H1 (cell line): ENCODE measurements at regions not wholly inside any gene's neighbourhood (a gene's known extent, or its start where the extent isn't known, plus 50 kb on each side); places are given as distances from the start of the nearest gene placed in this dataset.

Experiments used
- CTCF ChIA-PET: fragments of 300-600 bp; sonication (Branson Sonifier 250); formaldehyde crosslinking; loops from one replicate; lab custom pipeline; 2021; ENCODE audit not compliant: partially characterized antibody; lab: Charles Lee
- POLR2A ChIA-PET: fragments of 300-600 bp; sonication (Branson Sonifier 250); formaldehyde crosslinking; loops from one replicate; lab custom pipeline; 2021; ENCODE audit warnings: inconsistent platforms; ENCODE audit not compliant: partially characterized antibody; lab: Charles Lee
- DNase-seq, 2 experiments: peaks; one replicate each; pipeline versions ENCODE4 v3.0.0 to v3.0.0-alpha.2; 2010 to 2022; ENCODE audit warnings: low spot score in 2 of 2, low read depth in 1 of 2, mixed read lengths in 1 of 2
- FAIRE-seq: peaks from 2 replicates; lab custom pipeline; 2011; peaks lifted over from hg19 to GRCh38; lab: Jason Lieb, UNC
- H2AFZ ChIP-seq: 2 replicates; pipeline ENCODE4 v1.8.1; 2012; ENCODE audit warnings: low read length, inconsistent platforms
- H2AK5ac ChIP-seq: 2 replicates; pipeline ENCODE4 v1.6.1; 2013; ENCODE audit warnings: low read depth, low read length
- H2BK120ac ChIP-seq: replicated peaks from 2 replicates; pipeline ENCODE3; 2013; ENCODE audit warnings: low read depth, low read length, inconsistent platforms
- H2BK12ac ChIP-seq: 2 replicates; pipeline ENCODE4 v1.6.1; 2013; ENCODE audit warnings: low read depth, low read length
- H2BK15ac ChIP-seq: 2 replicates; pipeline ENCODE4 v1.6.1; 2013; ENCODE audit warnings: low read length
- H2BK20ac ChIP-seq: 2 replicates; pipeline ENCODE4 v1.6.1; 2013; ENCODE audit warnings: low read length
- H2BK5ac ChIP-seq: 2 replicates; pipeline ENCODE4 v1.6.1; 2013; ENCODE audit warnings: low read depth, low read length
- H3K14ac ChIP-seq: 2 replicates; pipeline ENCODE4 v1.6.1; 2013; ENCODE audit warnings: inconsistent platforms; ENCODE audit not compliant: insufficient read length
- H3K18ac ChIP-seq: 2 replicates; pipeline ENCODE4 v1.6.1; 2013; ENCODE audit warnings: low read length; ENCODE audit errors: extremely low read depth
- H3K23ac ChIP-seq: 2 replicates; pipeline ENCODE4 v1.6.1; 2013; ENCODE audit warnings: inconsistent platforms; ENCODE audit not compliant: insufficient read length
- H3K23me2 ChIP-seq: 2 replicates; pipeline ENCODE4 v1.6.1; 2013; ENCODE audit warnings: low read depth, low read length
- H3K27ac ChIP-seq: 2 replicates; pipeline ENCODE4 v1.6.1; 2011; ENCODE audit warnings: low read depth, low read length, inconsistent platforms
- H3K27me3 ChIP-seq, 4 experiments: replicated peaks in 1 of 4; 1 replicate in 1 of 4; 2 replicates in 3 of 4; pipeline versions ENCODE4 v1.6.1 to v1.8.1; 2011 to 2013; ENCODE audit warnings: low read length in 3 of 4, mild to moderate bottlenecking in 3 of 4, inconsistent platforms in 2 of 4, mixed read lengths in 2 of 4, moderate library complexity in 1 of 4; ENCODE audit not compliant: control insufficient read depth in 3 of 4, insufficient read depth in 3 of 4; ENCODE audit errors: extremely low read depth in 1 of 4
- H3K36me3 ChIP-seq, 4 experiments: 2 replicates each; pipeline versions ENCODE4 v1.6.1 to v1.8.1; 2011 to 2013; ENCODE audit warnings: mild to moderate bottlenecking in 4 of 4, low read length in 3 of 4, moderate library complexity in 2 of 4, control low read depth in 1 of 4, inconsistent platforms in 1 of 4; ENCODE audit not compliant: insufficient read depth in 4 of 4, control insufficient read depth in 2 of 4
- H3K4ac ChIP-seq: replicated peaks from 2 replicates; pipeline ENCODE3; 2013; ENCODE audit warnings: low read length, low read depth, mixed read lengths, inconsistent platforms; ENCODE audit not compliant: insufficient read length
- H3K4me1 ChIP-seq, 4 experiments: replicated peaks in 1 of 4; 1 replicate in 1 of 4; 2 replicates in 3 of 4; pipeline versions ENCODE4 v1.6.1 to v1.8.1; 2011 to 2013; ENCODE audit warnings: low read length in 3 of 4, inconsistent platforms in 2 of 4, mixed read lengths in 1 of 4; ENCODE audit not compliant: insufficient read depth in 4 of 4, control insufficient read depth in 3 of 4
- H3K4me2 ChIP-seq, 2 experiments: 2 replicates each; pipeline versions ENCODE4 v1.6.1 to v1.8.1; 2011 to 2013; ENCODE audit warnings: low read depth in 2 of 2, low read length in 2 of 2, control low read depth in 1 of 2, inconsistent platforms in 1 of 2, mild to moderate bottlenecking in 1 of 2; ENCODE audit not compliant: insufficient read depth in 1 of 2
- H3K4me3 ChIP-seq, 4 experiments: fragments of 200-600, 300-600 bp in 1 of 4; sonication (generic), shearing (Covaris generic), sonication (Bioruptor Twin) in 1 of 4; 2 replicates each; pipeline versions ENCODE4 v1.5.1 to v1.8.1; 2011 to 2016; ENCODE audit warnings: low read length in 4 of 4, low read depth in 3 of 4, control low read depth in 2 of 4, inconsistent platforms in 2 of 4, mild to moderate bottlenecking in 2 of 4, mixed read lengths in 1 of 4, moderate library complexity in 1 of 4; ENCODE audit not compliant: insufficient read depth in 2 of 4; ENCODE audit errors: extremely low read depth in 1 of 4
- H3K56ac ChIP-seq: replicated peaks from 2 replicates; pipeline ENCODE3; 2013; ENCODE audit warnings: low read depth, mild to moderate bottlenecking, mixed read lengths, low read length, inconsistent platforms; ENCODE audit not compliant: insufficient read length
- H3K79me1 ChIP-seq: 2 replicates; pipeline ENCODE4 v1.6.1; 2013; ENCODE audit warnings: low read depth, low read length, control low read depth
- H3K79me2 ChIP-seq, 2 experiments: 2 replicates each; pipeline versions ENCODE4 v1.6.1 to v1.8.1; 2012 to 2013; ENCODE audit warnings: low read length in 2 of 2, mild to moderate bottlenecking in 2 of 2, inconsistent platforms in 1 of 2; ENCODE audit not compliant: insufficient read depth in 2 of 2, control insufficient read depth in 1 of 2
- H3K9ac ChIP-seq, 4 experiments: replicated peaks in 1 of 4; 1 replicate in 1 of 4; 2 replicates in 3 of 4; pipeline versions ENCODE4 v1.6.1 to v1.8.1; 2011 to 2013; ENCODE audit warnings: low read depth in 3 of 4, low read length in 3 of 4, control low read depth in 2 of 4, mild to moderate bottlenecking in 2 of 4, moderate library complexity in 2 of 4, inconsistent platforms in 1 of 4; ENCODE audit errors: extremely low read depth in 1 of 4
- H3K9me3 ChIP-seq, 2 experiments: 2 replicates each; pipeline versions ENCODE4 v1.6.1 to v1.8.1; 2012 to 2013; ENCODE audit warnings: mild to moderate bottlenecking in 2 of 2, moderate library complexity in 2 of 2, control low read depth in 1 of 2, inconsistent platforms in 1 of 2, low read depth in 1 of 2, low read length in 1 of 2, mixed read lengths in 1 of 2; ENCODE audit not compliant: insufficient read depth in 2 of 2
- H4K20me1 ChIP-seq, 2 experiments: replicated peaks in 1 of 2; 2 replicates each; pipeline versions ENCODE3 to v1.8.1; 2011 to 2013; ENCODE audit warnings: inconsistent platforms in 2 of 2, low read length in 2 of 2, mild to moderate bottlenecking in 1 of 2; ENCODE audit not compliant: insufficient read depth in 2 of 2, control insufficient read depth in 1 of 2
- H4K5ac ChIP-seq: 2 replicates; pipeline ENCODE4 v1.6.1; 2013; ENCODE audit warnings: low read length, low read depth, mixed read lengths, inconsistent platforms; ENCODE audit not compliant: insufficient read length
- H4K8ac ChIP-seq: 2 replicates; pipeline ENCODE4 v1.8.0; 2013; ENCODE audit warnings: mild to moderate bottlenecking, moderate library complexity, low read length, inconsistent platforms; ENCODE audit not compliant: insufficient read depth; ENCODE audit errors: extremely low read depth
- H4K91ac ChIP-seq: replicated peaks from 2 replicates; pipeline ENCODE3; 2013; ENCODE audit warnings: low read length, mixed read lengths, inconsistent platforms; ENCODE audit not compliant: insufficient read length
- RAD21 ChIP-seq, 2 experiments: IDR thresholded peaks in 1 of 2; conservative IDR thresholded peaks in 1 of 2; 2 replicates each; pipeline ENCODE4 v1.6.1; 2011; ENCODE audit warnings: low read depth in 2 of 2, low read length in 2 of 2, improper control_type of control experiment in 1 of 2, inconsistent platforms in 1 of 2, mild to moderate bottlenecking in 1 of 2, moderate library complexity in 1 of 2
- SAP30 ChIP-seq: fragments of 300-600 bp; sonication (generic); IDR thresholded peaks from 2 replicates; pipeline ENCODE4 v1.7.1; 2012; ENCODE audit warnings: low read length, moderate library complexity, mild to moderate bottlenecking, inconsistent platforms; ENCODE audit not compliant: insufficient read depth, insufficient replicate concordance
- TAF1 ChIP-seq: IDR thresholded peaks from 2 replicates; pipeline ENCODE4 v1.6.1; 2011; ENCODE audit warnings: mild to moderate bottlenecking, low read depth, low read length
- TEAD4 ChIP-seq: IDR thresholded peaks from 2 replicates; pipeline ENCODE4 v1.6.1; 2012; ENCODE audit warnings: low read depth, low read length, inconsistent platforms, mixed read lengths
- WGBS, 2 experiments: shearing (Covaris generic) in 1 of 2; methylation state at CpG; one replicate each; pipeline versions ENCODE4 v1.1.6 to v1.1.7; 2013 to 2015; ENCODE audit warnings: low lambda C conversion rate in 2 of 2, mixed read lengths in 2 of 2, inconsistent platforms in 1 of 2, low coverage in 1 of 2, missing lambda C conversion rate in 1 of 2; ENCODE audit not compliant: insufficient replicate concordance in 2 of 2, insufficient coverage in 1 of 2, insufficient read length in 1 of 2; ENCODE audit errors: extremely low coverage in 1 of 2, missing lambda C conversion rate in 1 of 2; 5-methylcytosine and 5-hydroxymethylcytosine counted together

GRCh38 chr6:147058786-147059385 lies 145.3 kb upstream of the STXBP5 start:
- TF ChIP-seq TEAD4, result no peak
- no peak for TF ChIP-seq RAD21 (IDR thresholded peaks at IDR 0.05 in 1 of 2, conservative IDR thresholded peaks at IDR 0.05 in 1 of 2; ENCODE audit: low read depth in 2 of 2, low read length in 2 of 2)
- TF ChIP-seq TAF1, result no peak
- TF ChIP-seq SAP30, result no peak
- Histone ChIP-seq H3K4me1 (peaks cover 2 to 8% (median 7%) of the 10 kb centered on the region in 4 experiments; a peak in 4 of 7 replicates), H2BK12ac (no peak overlapping the region), H3K14ac (no peak overlapping the region), H3K27me3 (no peaks in the 10 kb centered on the region), H3K4ac (no peak overlapping the region), H3K79me2 (no peaks in the 10 kb centered on the region), H2AK5ac (no peak overlapping the region), H4K8ac (no peak overlapping the region), H3K23me2 (no peaks in the 10 kb centered on the region), H3K4me3 (no peak overlapping the region), H2BK5ac (no peak overlapping the region), H4K20me1 (no peaks in the 10 kb centered on the region), H3K79me1 (no peaks in the 10 kb centered on the region), H2BK15ac (no peak overlapping the region), H3K23ac (no peak overlapping the region), H4K5ac (no peak overlapping the region), H3K18ac (no peak overlapping the region), H3K9ac (no peak overlapping the region), H2BK120ac (no peak overlapping the region), H3K36me3 (no peaks in the 10 kb centered on the region), H2AFZ (no peak overlapping the region), H2BK20ac (no peak overlapping the region), H3K4me2 (no peak overlapping the region), H3K56ac (no peak overlapping the region), H3K9me3 (no peaks in the 10 kb centered on the region), H3K27ac (no peak overlapping the region), H4K91ac (no peak overlapping the region)
- DNase-seq (no peak), FAIRE-seq (no peak)
- POLR2A ChIA-PET, result no interaction called here
- 80% methylated on average over 1 of the region's 1 CpG; no CpG with 5 or more reads in 1 of the 2 experiments for WGBS, 2 experiments
- CTCF ChIA-PET, result interaction anchor here (0.8 kb wide), 1 partner anchor 11 kb away, joined by 3 read pairs; no protein-coding TSS in a partner anchor
